ENCODE measurements at regions not wholly inside any gene's neighbourhood (a gene's known extent, or its start where the extent isn't known, plus 50 kb on each side); places are given as distances from the start of the nearest gene placed in this dataset.

DNA sequence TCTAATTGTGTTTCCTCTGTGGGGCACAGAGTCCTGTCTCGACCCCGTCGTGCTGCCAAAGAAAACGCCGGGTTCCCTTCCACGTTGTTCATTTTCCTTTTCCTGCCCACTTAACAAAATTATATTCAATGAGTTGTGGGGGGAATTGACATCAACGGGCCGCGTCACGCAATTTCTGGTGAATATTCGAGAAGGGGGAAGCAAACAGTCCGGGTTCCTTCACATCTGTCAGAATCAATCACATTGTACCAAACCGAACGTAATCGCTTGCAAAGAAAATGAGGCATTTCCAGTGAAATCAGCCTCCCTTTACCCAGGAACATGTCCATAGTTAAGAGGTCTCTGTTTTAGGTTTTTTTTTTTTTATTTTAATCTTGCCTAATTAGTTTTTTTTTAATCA, 243.5 kb downstream of the SHOX start:
- Histone ChIP-seq H4K5ac (ENCODE audit: low read depth, low read length) (no peak overlapping the region), H2AK5ac (ENCODE audit: low read depth, low read length) (no peak overlapping the region), H3K27ac (ENCODE audit: insufficient read depth, low read length) (no peak overlapping the region), H3K9me3 (ENCODE audit: control insufficient read depth, insufficient read depth, low read length) (peaks cover 19% of the 10 kb centered on the region), H2BK120ac (ENCODE audit: low read depth, low read length) (no peak overlapping the region), H2AFZ (replicated peaks; ENCODE audit: low read length, poor library complexity) (no peak overlapping the region), H2BK5ac (ENCODE audit: low read depth, low read length, poor library complexity, severe bottlenecking) (no peak overlapping the region), H3K27me3 (ENCODE audit: control insufficient read depth, insufficient read depth, low read length) (no peaks in the 10 kb centered on the region), H3K4ac (ENCODE audit: low read depth, low read length) (no peak overlapping the region), H3K14ac (replicated peaks; ENCODE audit: low read depth, low read length) (no peak overlapping the region), H2AK9ac (replicated peaks; ENCODE audit: low read depth, low read length, poor library complexity) (no peak overlapping the region), H4K8ac (ENCODE audit: low read depth in 2 of 2, low read length in 2 of 2) (no peak overlapping the region), H3K36me3 (ENCODE audit: control insufficient read depth, insufficient read depth, low read length) (no peaks in the 10 kb centered on the region), H2BK15ac (ENCODE audit: low read depth, low read length) (no peak overlapping the region), H3K23ac (ENCODE audit: low read depth, low read length) (no peak overlapping the region), H3K4me3 (ENCODE audit: insufficient read depth, low read depth, low read length) (no peak overlapping the region), H4K91ac (ENCODE audit: insufficient read depth, low read depth, low read length) (no peak overlapping the region), H3K79me1 (ENCODE audit: low read depth in 1 of 2, low read length in 2 of 2) (no peaks in the 10 kb centered on the region), H3K9me1 (ENCODE audit: insufficient read depth, low read length) (no peaks in the 10 kb centered on the region), H3K4me2 (ENCODE audit: low read depth, low read length) (no peak overlapping the region), H3K4me1 (ENCODE audit: control insufficient read depth, insufficient read depth, low read length) (no peaks in the 10 kb centered on the region), H3K9ac (ENCODE audit: low read depth, low read length) (no peak overlapping the region), H3K56ac (ENCODE audit: extremely low read depth, insufficient read depth, low read length) (no peak overlapping the region), H4K20me1 (ENCODE audit: insufficient read depth, low read length) (no peaks in the 10 kb centered on the region), H2BK20ac (ENCODE audit: low read depth, low read length) (no peak overlapping the region), H3K18ac (ENCODE audit: low read depth, low read length) (no peak overlapping the region)
- TF ChIP-seq FOS (IDR thresholded peaks at IDR 0.05; ENCODE audit: low read depth, low read length) = no peak
- TF ChIP-seq BHLHE40 (IDR thresholded peaks at IDR 0.05; ENCODE audit: low read depth, low read length) = no peak
- TF ChIP-seq CTCF (conservative IDR thresholded peaks at IDR 0.05; ENCODE audit: low read depth, low read length) = no peak
- TF ChIP-seq CHD1 (IDR thresholded peaks at IDR 0.05; ENCODE audit: low read depth, low read length) = no peak
- no peak for TF ChIP-seq RAD21 (IDR thresholded peaks at IDR 0.05; ENCODE audit: low read length)
- TF ChIP-seq SMC3 (IDR thresholded peaks at IDR 0.05; ENCODE audit: low read depth, low read length) = no peak
- TF ChIP-seq MAFK (IDR thresholded peaks at IDR 0.05; ENCODE audit: low read depth, low read length) = no peak
- no peak for TF ChIP-seq POLR2A (IDR thresholded peaks at IDR 0.05; ENCODE audit: low read depth, low read length)
- no peak for TF ChIP-seq CEBPB (IDR thresholded peaks at IDR 0.05; ENCODE audit: low read depth, low read length)
- no peak for TF ChIP-seq NFE2L2 (IDR thresholded peaks at IDR 0.05; ENCODE audit: low read depth, low read length)
- TF ChIP-seq ELK1 (IDR thresholded peaks at IDR 0.05; ENCODE audit: borderline replicate concordance, low read depth, low read length) = no peak
- no peak for TF ChIP-seq RCOR1 (IDR thresholded peaks at IDR 0.05; ENCODE audit: insufficient replicate concordance, low read length)
- no peak for TF ChIP-seq MXI1 (IDR thresholded peaks at IDR 0.05; ENCODE audit: borderline replicate concordance, low read depth, low read length)
- TF ChIP-seq, protein P1, sequence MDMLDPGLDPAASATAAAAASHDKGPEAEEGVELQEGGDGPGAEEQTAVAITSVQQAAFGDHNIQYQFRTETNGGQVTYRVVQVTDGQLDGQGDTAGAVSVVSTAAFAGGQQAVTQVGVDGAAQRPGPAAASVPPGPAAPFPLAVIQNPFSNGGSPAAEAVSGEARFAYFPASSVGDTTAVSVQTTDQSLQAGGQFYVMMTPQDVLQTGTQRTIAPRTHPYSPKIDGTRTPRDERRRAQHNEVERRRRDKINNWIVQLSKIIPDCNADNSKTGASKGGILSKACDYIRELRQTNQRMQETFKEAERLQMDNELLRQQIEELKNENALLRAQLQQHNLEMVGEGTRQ (IDR thresholded peaks at IDR 0.05; ENCODE audit: low read depth, low read length) = no peak
- no peak for TF ChIP-seq MAZ (IDR thresholded peaks at IDR 0.05; ENCODE audit: borderline replicate concordance, low read depth, low read length)
- no peak for TF ChIP-seq RFX5 (IDR thresholded peaks at IDR 0.05; ENCODE audit: low read depth, low read length)
- dilution Hi-C loops (cut with HindIII; ENCODE audit: low sequenced_read_pairs, unreplicated experiment) = no loop called here
- ATAC-seq (ENCODE audit: low read depth) = no peak
- in situ Hi-C loops (cut with MboI; ENCODE audit: low sequenced_read_pairs) = no loop called here
- no TSS peak for BruUV-seq (replicated peaks)
- DNase-seq = no peak
- intact Hi-C loops (cut with micrococcal nuclease) = no loop called here
- ChIA-PET CTCF (no interaction called here), POLR2A (ENCODE audit: unreplicated experiment) (no interaction called here)
- no CpG with 5 or more reads among the region's 15 CpGs for WGBS, 2 experiments (ENCODE audit: extremely low coverage in 2 of 2, insufficient read length in 1 of 2)
